ENCODE measurements at regions not wholly inside any gene's neighbourhood (a gene's known extent, or its start where the extent isn't known, plus 50 kb on each side); places are given as distances from the start of the nearest gene placed in this dataset.
"Not testable (repeated sequence)": the region's sequence is repeated elsewhere in the genome, so short reads cannot be mapped to it uniquely, and the experiment has no call there.

GRCh38 chr3:103210583-103210982 lies 775.8 kb downstream of the ZPLD1 start:
- no peak for DNase-seq

DNA sequence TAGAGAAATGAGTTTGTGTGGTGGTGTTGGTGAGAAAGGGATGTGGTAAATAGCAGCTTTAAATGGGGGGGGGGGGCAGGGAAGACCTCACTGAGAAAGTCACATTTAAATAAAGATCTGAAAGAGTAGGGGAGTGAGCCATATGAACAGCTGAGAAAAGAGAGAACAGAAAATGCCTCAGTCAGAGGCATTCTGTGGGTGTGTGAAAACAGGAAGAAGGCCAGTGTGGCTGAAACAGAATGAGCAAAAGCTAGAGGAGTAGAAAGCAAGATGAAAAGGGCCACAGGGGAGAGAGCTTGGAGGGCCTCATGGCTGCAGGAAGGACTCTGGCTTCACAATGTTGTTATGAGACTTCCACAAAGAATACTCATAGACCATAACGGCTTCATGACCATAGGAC lies 783.3 kb downstream of the ZPLD1 start:
- DNase-seq = no peak

GRCh38 chr3:103218793-103219192 lies 784.0 kb downstream of the ZPLD1 start:
- no peak for DNase-seq

DNA sequence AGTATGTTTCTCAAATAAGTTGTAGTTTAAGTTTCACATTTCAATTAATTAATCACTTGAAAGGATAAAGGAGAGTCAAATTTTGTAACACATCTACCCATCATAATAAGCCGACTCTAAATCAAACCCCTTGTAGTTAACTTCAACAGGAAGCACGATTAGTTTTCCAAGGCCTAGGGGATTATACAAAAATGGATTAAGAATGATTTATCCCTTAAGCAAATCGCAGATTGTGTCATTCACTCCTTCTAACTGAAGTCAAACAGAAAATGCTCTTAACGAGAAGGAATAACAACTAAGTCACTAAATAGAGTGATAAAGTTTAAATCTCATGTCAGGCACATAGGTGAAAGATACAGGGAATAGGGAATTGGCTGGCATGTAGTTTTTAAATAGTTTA lies 792.8 kb downstream of the ZPLD1 start:
- no peak for DNase-seq

DNA sequence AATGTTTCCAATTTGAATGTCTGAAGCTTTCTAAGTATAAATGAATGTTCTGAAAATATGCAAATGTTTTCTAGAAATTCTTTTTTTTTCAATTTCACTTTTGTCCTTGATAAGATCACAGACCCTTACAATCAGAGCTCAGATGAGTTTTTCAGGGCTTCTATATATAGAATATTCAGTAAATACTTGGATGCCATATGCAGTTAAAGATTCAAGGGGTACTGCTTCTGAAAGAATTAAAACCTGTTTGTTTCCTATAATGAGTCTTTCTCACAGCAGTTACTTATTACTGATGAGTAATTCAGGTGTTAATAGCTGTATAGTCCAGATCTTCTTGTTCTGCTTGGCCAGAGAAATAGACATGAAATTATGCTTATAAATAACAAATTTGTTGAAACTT lies 812.6 kb downstream of the ZPLD1 start:
- DNase-seq = no peak

- not testable (repeated sequence) for DNase-seq
Measured at GRCh38 chr3:103254827-103255226, 820.0 kb downstream of the ZPLD1 start.

- no peak for DNase-seq
Measured at GRCh38 chr3:103269287-103269686, 834.5 kb downstream of the ZPLD1 start.

GRCh38 chr3:103271575-103271974 lies 836.8 kb downstream of the ZPLD1 start:
- DNase-seq = no peak

GRCh38 chr3:103295974-103296570 lies 861.3 kb downstream of the ZPLD1 start:
- no peak for DNase-seq

GRCh38 chr3:103297502-103297901 lies 862.7 kb downstream of the ZPLD1 start:
- not testable (repeated sequence) for DNase-seq

GRCh38 chr3:103306104-103306503 lies 871.3 kb downstream of the ZPLD1 start:
- DNase-seq = no peak

DNA sequence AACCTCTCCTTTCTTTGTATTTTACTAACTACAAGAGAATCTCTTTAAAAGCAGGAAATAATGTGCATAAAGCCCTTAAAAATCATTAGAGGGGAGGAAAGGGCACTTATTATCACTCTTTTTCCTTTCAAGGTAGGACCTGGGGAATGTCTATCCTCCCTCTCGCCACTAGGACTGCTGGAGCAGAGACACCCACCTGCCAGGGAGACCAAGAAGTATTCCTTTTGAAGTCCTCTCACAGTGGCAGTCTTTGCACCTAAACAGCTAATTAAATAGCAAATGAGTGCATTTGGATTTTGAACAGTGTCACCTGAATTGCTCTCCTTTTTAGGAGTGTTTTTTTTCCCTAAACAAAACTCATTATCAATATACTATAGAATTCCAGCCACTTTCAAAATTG lies 874.1 kb downstream of the ZPLD1 start:
- DNase-seq = no peak

GRCh38 chr3:103319912-103320311 lies 885.1 kb downstream of the ZPLD1 start:
- no peak for DNase-seq

DNA sequence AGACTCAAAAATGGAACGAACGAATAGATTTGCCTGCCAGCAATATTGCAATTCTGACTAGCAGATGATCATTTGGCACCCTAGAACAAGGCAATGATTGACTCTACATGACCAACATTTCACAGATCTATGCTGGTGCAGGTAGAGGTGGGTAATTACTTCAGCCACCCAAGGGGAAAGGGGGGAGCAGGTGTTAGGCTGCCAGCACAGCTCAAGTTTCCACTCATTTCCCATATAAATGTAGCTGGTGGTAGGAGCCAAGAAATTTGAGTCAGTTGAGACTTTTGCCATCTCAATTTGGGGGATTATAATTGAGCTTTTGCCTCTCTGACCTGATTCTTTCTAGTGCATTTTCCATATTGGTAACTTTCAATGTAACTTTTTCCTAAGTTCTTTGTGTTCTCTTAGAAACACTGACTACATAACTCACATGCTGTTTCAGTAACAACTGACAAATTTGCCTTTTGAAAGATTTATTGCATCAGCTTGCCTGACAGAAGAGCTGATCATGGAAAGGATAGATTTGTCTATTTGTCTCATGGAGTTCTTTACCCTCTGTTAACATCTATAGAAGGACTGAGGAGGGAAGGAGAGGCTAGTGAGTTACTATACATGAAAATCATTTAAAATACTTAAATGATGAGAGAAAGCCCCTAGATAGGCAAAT lies 902.5 kb downstream of the ZPLD1 start:
- DNase-seq = no peak

DNA sequence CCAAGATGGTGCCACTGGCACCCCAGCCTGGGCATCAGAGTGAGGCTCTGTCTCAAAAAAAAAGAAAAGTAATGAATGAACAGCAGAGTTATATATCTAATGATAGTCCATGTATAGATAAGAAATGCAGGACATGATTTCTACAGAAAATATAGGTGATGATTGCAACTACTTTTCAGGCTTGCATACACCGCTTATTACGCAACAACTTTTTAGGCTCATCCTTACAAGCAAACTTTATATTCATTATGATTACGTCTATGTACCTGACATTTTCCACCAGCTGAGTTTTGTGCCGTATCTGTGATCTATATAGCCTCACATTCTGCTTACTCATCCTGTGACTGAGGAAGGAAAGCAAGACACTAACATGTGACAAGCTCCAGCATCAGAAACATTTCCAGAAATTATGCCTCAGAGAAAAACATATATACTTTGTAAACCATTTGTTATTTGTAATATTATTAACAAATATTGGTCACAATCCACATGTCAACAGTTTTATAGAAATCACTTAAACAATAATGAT lies 906.3 kb downstream of the ZPLD1 start:
- no peak for DNase-seq

GRCh38 chr3:103342205-103342731 lies 907.5 kb downstream of the ZPLD1 start:
- no peak for DNase-seq

GRCh38 chr3:103349760-103350159 lies 914.9 kb downstream of the ZPLD1 start:
- DNase-seq = no peak

GRCh38 chr3:103365467-103365866 lies 930.7 kb downstream of the ZPLD1 start:
- DNase-seq = no peak

DNA sequence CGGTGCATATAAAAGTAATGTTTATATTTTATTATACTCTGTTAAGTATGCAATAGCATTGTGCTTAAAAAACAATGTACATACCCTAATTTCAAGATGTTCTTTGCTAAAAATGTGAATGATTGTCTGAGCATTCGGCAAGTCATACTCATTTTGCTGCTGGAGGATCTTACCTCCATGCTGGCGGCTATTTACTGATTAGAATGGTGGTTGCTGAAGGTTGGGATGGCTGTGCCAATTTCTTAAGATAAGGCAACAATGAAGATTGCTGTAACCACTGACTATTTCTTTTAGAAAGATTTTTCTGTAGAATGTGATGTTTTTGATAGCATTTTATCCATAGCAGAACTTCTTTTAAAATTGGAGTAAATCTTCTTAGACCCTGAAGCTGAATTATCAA lies 932.7 kb downstream of the ZPLD1 start:
- DNase-seq = no peak

- no peak for DNase-seq
Measured at GRCh38 chr3:103371411-103371810, 936.6 kb downstream of the ZPLD1 start.

DNA sequence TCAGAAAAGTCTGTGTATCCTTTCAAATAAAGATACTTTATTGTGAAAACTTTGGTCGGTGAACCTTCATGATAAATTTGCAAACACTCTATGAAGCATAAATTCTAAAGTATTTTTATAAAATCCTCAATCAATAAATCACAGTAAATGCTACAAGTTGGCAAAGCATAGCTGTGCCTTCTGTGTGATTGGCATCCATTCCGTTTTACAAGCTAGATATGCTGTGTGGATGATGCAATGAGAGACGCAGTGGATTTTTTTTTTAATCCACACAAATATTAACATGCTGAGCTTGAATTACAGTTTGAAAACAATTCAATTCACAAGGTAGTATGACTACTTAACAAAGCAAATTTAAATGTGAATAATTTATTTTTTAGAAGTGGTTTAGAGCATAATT lies 937.2 kb downstream of the ZPLD1 start:
- DNase-seq = no peak

DNA sequence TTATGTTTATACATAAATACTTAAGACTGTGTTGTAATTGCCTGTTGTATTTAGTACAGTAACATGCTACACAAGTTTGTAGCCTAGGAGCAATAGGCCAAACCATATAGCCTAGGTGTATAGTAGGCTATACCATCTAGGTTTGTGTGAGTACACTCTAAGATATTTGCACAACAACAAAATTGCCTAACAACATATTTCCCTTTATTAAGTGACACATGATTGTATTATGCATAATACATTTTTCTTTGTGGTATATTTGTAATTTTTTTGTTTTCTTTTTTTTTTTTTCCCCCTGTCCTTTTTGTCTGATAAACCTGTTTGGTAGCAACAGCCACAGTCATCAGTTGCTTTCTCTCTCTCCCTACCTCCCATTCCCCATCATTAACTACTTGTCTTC lies 945.6 kb downstream of the ZPLD1 start:
- DNase-seq = no peak

- no peak for DNase-seq
Measured at GRCh38 chr3:103381296-103382079, 946.7 kb downstream of the ZPLD1 start.
